EL (cell line): ENCODE measurements at regions not wholly inside any gene's neighbourhood (a gene's known extent, or its start where the extent isn't known, plus 50 kb on each side); places are given as distances from the start of the nearest gene placed in this dataset.

Experiments
- DNase-seq: peaks from one replicate; pipeline ENCODE4 v3.0.0-alpha.2; 2016

- no peak for DNase-seq
Measured at GRCh38 chr16:73233329-73233765, 185.4 kb upstream of the ZFHX3 start.

- DNase-seq, result peak; percentile 97
Measured at GRCh38 chr16:73232555-73233328, 184.8 kb upstream of the ZFHX3 start.

GRCh38 chr16:73231944-73232554 is 184.1 kb upstream of the ZFHX3 start:
- DNase-seq, result no peak

GRCh38 chr16:73231379-73231778 is 183.5 kb upstream of the ZFHX3 start:
- DNase-seq, result no peak

- DNase-seq, result no peak
Measured at GRCh38 chr16:73230651-73231050, 182.7 kb upstream of the ZFHX3 start.

- peak; percentile 79 for DNase-seq
Measured at GRCh38 chr16:73228649-73229048, 180.7 kb upstream of the ZFHX3 start.

- no peak for DNase-seq
Measured at GRCh38 chr16:73226675-73227074, 178.7 kb upstream of the ZFHX3 start.

- no peak for DNase-seq
Measured at GRCh38 chr16:73225983-73226382, 178.1 kb upstream of the ZFHX3 start.

GRCh38 chr16:73220836-73221235 is 172.9 kb upstream of the ZFHX3 start:
- no peak for DNase-seq

- no peak for DNase-seq
Measured at GRCh38 chr16:73219176-73219575, 171.2 kb upstream of the ZFHX3 start.

GRCh38 chr16:73217654-73218053 is 169.7 kb upstream of the ZFHX3 start:
- no peak for DNase-seq

GRCh38 chr16:73216932-73217331 is 169.0 kb upstream of the ZFHX3 start:
- peak; percentile 26 for DNase-seq

GRCh38 chr16:73215678-73216377 is 167.9 kb upstream of the ZFHX3 start:
- peak; percentile 74 for DNase-seq

GRCh38 chr16:73214825-73215677 is 167.1 kb upstream of the ZFHX3 start:
- DNase-seq, result peak; percentile 95

- peak; percentile 11 for DNase-seq
Measured at GRCh38 chr16:73213732-73214455, 166.0 kb upstream of the ZFHX3 start.

GRCh38 chr16:73212431-73212830 is 164.5 kb upstream of the ZFHX3 start:
- DNase-seq, result no peak

- no peak for DNase-seq
Measured at GRCh38 chr16:73210686-73211085, 162.8 kb upstream of the ZFHX3 start.

GRCh38 chr16:73210084-73210483 is 162.2 kb upstream of the ZFHX3 start:
- DNase-seq, result no peak

- DNase-seq, result no peak
Measured at GRCh38 chr16:73209190-73209589, 161.3 kb upstream of the ZFHX3 start.

GRCh38 chr16:73206151-73206707 is 158.3 kb upstream of the ZFHX3 start:
- DNase-seq, result peak; percentile 30

GRCh38 chr16:73205153-73205886 is 157.4 kb upstream of the ZFHX3 start:
- DNase-seq, result no peak
